KMS-11 (cell line): ENCODE measurements at regions not wholly inside any gene's neighbourhood (a gene's known extent, or its start where the extent isn't known, plus 50 kb on each side); places are given as distances from the start of the nearest gene placed in this dataset.

ENCODE experiments used
- H2AFZ ChIP-seq: fragments of 200-600 bp; sonication (generic); 2 replicates; pipeline ENCODE4 v1.6.1; 2016; ENCODE audit warnings: antibody characterized with exemption, mixed run types, low read depth
- H3K27ac ChIP-seq: fragments of 200-600 bp; sonication (generic); 2 replicates; pipeline ENCODE4 v1.6.1; 2016; ENCODE audit warnings: mild to moderate bottlenecking, mixed run types
- H3K27me3 ChIP-seq: fragments of 200-600 bp; sonication (generic); 2 replicates; pipeline ENCODE4 v1.6.1; 2017; ENCODE audit warnings: mild to moderate bottlenecking, low read depth, mixed run types, moderate library complexity; ENCODE audit not compliant: insufficient read depth
- H3K36me3 ChIP-seq: fragments of 200-600 bp; sonication (generic); 2 replicates; pipeline ENCODE4 v1.6.1; 2017; ENCODE audit warnings: mild to moderate bottlenecking, mixed run types; ENCODE audit not compliant: insufficient read depth
- H3K4me1 ChIP-seq: fragments of 200-600 bp; sonication (generic); 2 replicates; pipeline ENCODE4 v1.6.1; 2016; ENCODE audit warnings: mild to moderate bottlenecking, low read depth, mixed run types; ENCODE audit not compliant: poor library complexity, severe bottlenecking
- H3K4me2 ChIP-seq: fragments of 200-600 bp; sonication (generic); 2 replicates; pipeline ENCODE4 v1.7.0; 2016; ENCODE audit warnings: mild to moderate bottlenecking, mixed run types
- H3K4me3 ChIP-seq: fragments of 200-600 bp; sonication (generic); IDR thresholded peaks from 2 replicates; pipeline ENCODE4 v1.6.1; 2017; ENCODE audit warnings: low read depth, low read length, mixed read lengths; ENCODE audit not compliant: insufficient read depth
- H3K79me2 ChIP-seq: fragments of 200-600 bp; sonication (generic); 2 replicates; pipeline ENCODE4 v1.6.1; 2016; ENCODE audit warnings: low read depth, mixed run types; ENCODE audit not compliant: insufficient read depth
- H3K9ac ChIP-seq: fragments of 200-600 bp; sonication (generic); 2 replicates; pipeline ENCODE4 v1.6.1; 2016; ENCODE audit warnings: mild to moderate bottlenecking, mixed run types
- H4K20me1 ChIP-seq: fragments of 200-600 bp; sonication (generic); 2 replicates; pipeline ENCODE4 v1.6.1; 2016; ENCODE audit warnings: mild to moderate bottlenecking, mixed run types; ENCODE audit not compliant: insufficient read depth
- TF ChIP-seq, protein P1 (sequence below): fragments of 200-600 bp; sonication (generic); conservative IDR thresholded peaks from 2 replicates; pipeline ENCODE4 v1.6.1; 2017; ENCODE audit warnings: low read depth, mild to moderate bottlenecking, antibody characterized with exemption, low read length, moderate library complexity, mixed read lengths

DNA sequence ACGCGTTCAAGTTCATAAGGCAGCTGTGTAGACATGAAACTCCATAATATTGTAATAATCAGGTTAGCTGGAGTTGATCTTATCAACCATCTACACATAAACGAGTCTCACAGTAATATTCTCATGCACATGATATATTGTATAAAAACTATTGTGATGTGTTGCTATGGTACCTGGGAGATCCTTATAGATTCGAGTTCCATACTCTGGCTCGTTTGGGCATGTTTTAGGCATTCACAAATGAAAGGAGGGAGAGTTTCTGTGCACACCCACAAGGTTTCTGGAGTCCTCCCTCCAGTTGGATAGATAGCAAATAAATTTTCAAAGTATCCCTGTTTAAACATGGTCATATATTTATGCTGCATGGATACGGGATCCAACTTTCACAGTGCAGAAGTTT, 567.5 kb upstream of the SLC35B3 start:
- Histone ChIP-seq H3K27me3 (no peaks in the 10 kb centered on the region), H3K4me1 (no peaks in the 10 kb centered on the region), H3K4me2 (no peak overlapping the region), H3K9ac (no peak overlapping the region), H3K4me3 (no peak overlapping the region), H3K79me2 (no peaks in the 10 kb centered on the region), H3K27ac (no peak overlapping the region), H2AFZ (no peak overlapping the region), H3K36me3 (no peaks in the 10 kb centered on the region), H4K20me1 (no peaks in the 10 kb centered on the region)
- TF ChIP-seq, protein P1, sequence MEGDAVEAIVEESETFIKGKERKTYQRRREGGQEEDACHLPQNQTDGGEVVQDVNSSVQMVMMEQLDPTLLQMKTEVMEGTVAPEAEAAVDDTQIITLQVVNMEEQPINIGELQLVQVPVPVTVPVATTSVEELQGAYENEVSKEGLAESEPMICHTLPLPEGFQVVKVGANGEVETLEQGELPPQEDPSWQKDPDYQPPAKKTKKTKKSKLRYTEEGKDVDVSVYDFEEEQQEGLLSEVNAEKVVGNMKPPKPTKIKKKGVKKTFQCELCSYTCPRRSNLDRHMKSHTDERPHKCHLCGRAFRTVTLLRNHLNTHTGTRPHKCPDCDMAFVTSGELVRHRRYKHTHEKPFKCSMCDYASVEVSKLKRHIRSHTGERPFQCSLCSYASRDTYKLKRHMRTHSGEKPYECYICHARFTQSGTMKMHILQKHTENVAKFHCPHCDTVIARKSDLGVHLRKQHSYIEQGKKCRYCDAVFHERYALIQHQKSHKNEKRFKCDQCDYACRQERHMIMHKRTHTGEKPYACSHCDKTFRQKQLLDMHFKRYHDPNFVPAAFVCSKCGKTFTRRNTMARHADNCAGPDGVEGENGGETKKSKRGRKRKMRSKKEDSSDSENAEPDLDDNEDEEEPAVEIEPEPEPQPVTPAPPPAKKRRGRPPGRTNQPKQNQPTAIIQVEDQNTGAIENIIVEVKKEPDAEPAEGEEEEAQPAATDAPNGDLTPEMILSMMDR, result no peak

DNA sequence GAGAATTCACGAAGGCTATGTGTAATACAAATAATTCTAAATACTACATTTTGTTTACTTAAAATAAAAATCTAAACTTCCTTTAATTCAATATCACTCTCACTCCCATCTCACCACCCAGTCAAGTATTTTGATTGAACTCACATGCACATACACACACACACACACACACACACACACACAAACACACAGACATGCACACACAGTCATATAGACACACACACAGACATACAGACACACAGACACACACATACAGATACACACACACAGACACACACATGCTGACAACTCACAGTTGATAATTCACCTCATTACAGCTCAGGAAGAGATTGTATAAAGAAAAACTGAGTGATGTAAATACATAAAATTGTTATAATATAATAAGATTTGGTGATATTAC, 559.8 kb upstream of the SLC35B3 start:
- H3K36me3 ChIP-seq, result no peaks in the 10 kb centered on the region
- H2AFZ ChIP-seq, result no peak overlapping the region
- no peak overlapping the region for H3K9ac ChIP-seq
- no peaks in the 10 kb centered on the region for H3K4me1 ChIP-seq
- H3K4me3 ChIP-seq, result no peak overlapping the region
- TF ChIP-seq, protein P1, result no peak
- H3K79me2 ChIP-seq, result no peaks in the 10 kb centered on the region
- H3K27me3 ChIP-seq, result no peaks in the 10 kb centered on the region
- no peak overlapping the region for H3K27ac ChIP-seq
- H4K20me1 ChIP-seq, result no peaks in the 10 kb centered on the region
- H3K4me2 ChIP-seq, result no peak overlapping the region

DNA sequence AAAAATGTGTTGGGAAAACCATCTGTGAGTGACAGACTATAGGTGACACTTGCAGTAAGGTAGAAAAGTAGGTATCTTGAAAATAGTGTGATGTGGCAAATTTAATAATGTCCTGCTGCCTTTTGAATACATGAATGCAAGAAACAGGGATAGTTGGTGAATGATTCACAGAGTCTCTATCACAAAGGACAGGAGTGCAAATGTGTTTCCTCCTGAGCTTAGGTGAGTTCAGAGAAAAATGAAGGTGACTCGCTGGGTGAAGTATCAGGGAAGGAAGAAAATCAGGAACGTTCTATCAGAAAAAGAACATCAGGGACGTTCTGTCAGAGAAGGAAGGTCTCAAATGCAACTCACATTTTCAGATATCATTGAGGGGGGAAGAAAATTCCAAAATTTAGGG, 557.8 kb upstream of the SLC35B3 start:
- Histone ChIP-seq H3K27me3 (no peaks in the 10 kb centered on the region), H4K20me1 (no peaks in the 10 kb centered on the region)
- TF ChIP-seq, protein P1, result no peak

DNA sequence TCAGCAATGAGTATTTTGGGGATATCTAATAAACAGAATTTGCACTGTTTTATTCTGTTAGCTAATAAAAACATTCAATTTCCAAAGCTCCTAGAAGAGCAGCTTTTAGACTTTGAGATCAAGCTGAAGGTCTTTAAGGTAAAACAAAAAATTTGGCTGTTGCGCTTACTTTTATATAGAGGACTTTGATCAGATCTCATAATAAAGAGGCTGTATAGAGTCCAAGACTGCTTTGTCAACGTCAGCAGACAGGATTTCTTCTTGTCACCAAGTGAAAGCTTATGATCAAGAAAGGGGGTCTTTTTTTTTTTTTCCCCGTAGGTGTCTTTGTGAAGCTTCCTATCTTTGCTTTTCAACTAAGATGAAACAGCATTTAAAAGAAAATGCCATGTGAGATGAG, 556.5 kb upstream of the SLC35B3 start:
- H2AFZ ChIP-seq, result no peak overlapping the region
- no peaks in the 10 kb centered on the region for H3K4me1 ChIP-seq
- no peak overlapping the region for H3K9ac ChIP-seq
- no peaks in the 10 kb centered on the region for H3K27me3 ChIP-seq
- no peak overlapping the region for H3K27ac ChIP-seq
- no peaks in the 10 kb centered on the region for H4K20me1 ChIP-seq
- H3K79me2 ChIP-seq, result no peaks in the 10 kb centered on the region
- H3K4me2 ChIP-seq, result no peak overlapping the region
- H3K36me3 ChIP-seq, result no peaks in the 10 kb centered on the region
- TF ChIP-seq, protein P1, result no peak
- H3K4me3 ChIP-seq, result no peak overlapping the region

More for the DNA sequence above, 557.8 kb upstream of the SLC35B3 start:
- H3K4me1 ChIP-seq, result no peaks in the 10 kb centered on the region
- no peak overlapping the region for H2AFZ ChIP-seq
- H3K79me2 ChIP-seq, result no peaks in the 10 kb centered on the region
- no peaks in the 10 kb centered on the region for H3K36me3 ChIP-seq
- no peak overlapping the region for H3K4me3 ChIP-seq
- no peak overlapping the region for H3K9ac ChIP-seq
- H3K4me2 ChIP-seq, result no peak overlapping the region
- H3K27ac ChIP-seq, result no peak overlapping the region
